Right lobe of liver (tissue), 4 donors: ENCODE measurements at regions not wholly inside any gene's neighbourhood (a gene's known extent, or its start where the extent isn't known, plus 50 kb on each side); places are given as distances from the start of the nearest gene placed in this dataset.

Source experiments
- POLR2A ChIP-seq: fragments of 450-650 bp; IDR thresholded peaks from one replicate; pipeline ENCODE4 v1.6.1; 2017; ENCODE audit warnings: antibody characterized with exemption, mild to moderate bottlenecking
- TF ChIP-seq, protein P1 (sequence below), 4 donors: fragments of 200-600 bp in 3 of 4; fragments of 450-650 bp in 1 of 4; IDR thresholded peaks; one replicate each; pipeline versions ENCODE4 v1.5.1 to v1.8.0; 2016 to 2022; ENCODE audit warnings: antibody characterized with exemption in 4 of 4, mild to moderate bottlenecking in 2 of 4
- donor health status: DM: no; HTN: no; CAD: no.
- donor health status: DM: no; HTN: no; CAD: no.
- donor health status: DM: no; HTN: yes; CAD: no.

DNA sequence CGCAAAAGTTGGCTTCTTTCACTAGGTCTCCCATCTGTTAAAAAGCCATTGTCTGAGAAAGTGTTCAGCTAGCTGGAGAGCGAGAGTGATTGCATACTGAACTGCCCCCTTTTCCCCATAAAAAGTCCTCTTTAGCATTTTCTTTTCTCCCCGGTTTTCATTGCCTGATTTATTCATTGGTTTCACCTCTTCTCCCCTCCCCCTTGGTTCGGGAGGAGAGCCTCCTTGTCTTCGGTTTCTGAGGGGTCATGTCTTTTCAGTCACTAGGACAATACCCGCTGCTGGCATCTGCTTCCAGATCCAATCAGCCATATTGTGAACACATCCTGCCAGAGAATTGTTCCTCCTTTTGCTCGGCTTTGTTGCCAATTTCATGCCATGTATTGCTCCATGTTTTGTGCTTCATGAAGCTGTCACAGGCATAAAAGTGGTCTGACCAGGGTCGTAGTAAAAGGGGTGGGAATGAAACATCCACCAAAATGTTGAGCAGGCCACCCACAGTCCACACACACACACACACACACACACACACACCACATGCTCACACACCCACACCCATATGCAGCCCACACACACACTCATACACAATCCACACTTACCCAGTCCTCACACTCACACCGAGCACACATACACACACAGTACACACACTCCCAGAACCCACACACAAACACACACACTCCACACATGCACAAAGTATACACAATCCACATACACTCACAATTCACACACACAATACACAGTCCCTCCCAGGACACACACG lies 136.0 kb downstream of the NKX6-1 start:
- TF ChIP-seq POLR2A: no peak
- TF ChIP-seq, protein P1, sequence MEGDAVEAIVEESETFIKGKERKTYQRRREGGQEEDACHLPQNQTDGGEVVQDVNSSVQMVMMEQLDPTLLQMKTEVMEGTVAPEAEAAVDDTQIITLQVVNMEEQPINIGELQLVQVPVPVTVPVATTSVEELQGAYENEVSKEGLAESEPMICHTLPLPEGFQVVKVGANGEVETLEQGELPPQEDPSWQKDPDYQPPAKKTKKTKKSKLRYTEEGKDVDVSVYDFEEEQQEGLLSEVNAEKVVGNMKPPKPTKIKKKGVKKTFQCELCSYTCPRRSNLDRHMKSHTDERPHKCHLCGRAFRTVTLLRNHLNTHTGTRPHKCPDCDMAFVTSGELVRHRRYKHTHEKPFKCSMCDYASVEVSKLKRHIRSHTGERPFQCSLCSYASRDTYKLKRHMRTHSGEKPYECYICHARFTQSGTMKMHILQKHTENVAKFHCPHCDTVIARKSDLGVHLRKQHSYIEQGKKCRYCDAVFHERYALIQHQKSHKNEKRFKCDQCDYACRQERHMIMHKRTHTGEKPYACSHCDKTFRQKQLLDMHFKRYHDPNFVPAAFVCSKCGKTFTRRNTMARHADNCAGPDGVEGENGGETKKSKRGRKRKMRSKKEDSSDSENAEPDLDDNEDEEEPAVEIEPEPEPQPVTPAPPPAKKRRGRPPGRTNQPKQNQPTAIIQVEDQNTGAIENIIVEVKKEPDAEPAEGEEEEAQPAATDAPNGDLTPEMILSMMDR (IDR thresholded peaks at IDR 0.05): no peak
